ENCODE measurements at regions not wholly inside any gene's neighbourhood (a gene's known extent, or its start where the extent isn't known, plus 50 kb on each side); places are given as distances from the start of the nearest gene placed in this dataset.
"Not testable (repeated sequence)": the region's sequence is repeated elsewhere in the genome, so short reads cannot be mapped to it uniquely, and the experiment has no call there.

DNA sequence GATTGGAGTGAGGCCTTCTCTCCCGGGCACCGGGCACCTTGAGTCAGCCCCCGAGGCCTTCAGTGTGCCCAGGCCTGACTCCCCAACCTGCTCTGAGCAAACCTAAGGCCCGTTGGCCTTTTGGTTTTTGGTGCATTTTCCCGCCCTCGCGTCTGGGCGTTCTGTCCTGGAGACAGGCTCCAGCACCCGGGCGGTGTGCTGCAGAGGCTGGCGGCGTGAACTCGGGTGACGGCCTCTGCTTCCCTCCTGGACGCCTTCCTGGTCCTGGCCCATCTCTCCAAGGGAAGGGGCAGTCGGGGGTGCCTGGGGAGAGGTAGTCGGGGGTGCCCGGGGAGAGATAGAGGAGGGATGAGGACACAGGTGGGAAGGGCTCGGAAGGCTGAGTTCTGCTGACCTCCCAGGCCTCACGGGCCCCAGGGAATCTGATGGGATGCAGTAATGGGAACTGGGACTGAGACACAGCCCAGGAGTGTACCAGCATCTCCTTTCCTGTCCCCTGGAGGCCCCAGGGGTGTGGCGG lies 1326.4 kb downstream of the BRD1 start:
- H3K36me3 ChIP-seq (ENCODE audit: insufficient read depth, low read depth, low read length), result no peaks in the 10 kb centered on the region
- no peak overlapping the region for H3K4me3 ChIP-seq (ENCODE audit: low read length)
- H3K4me1 ChIP-seq (ENCODE audit: insufficient read depth, low read length), result peaks cover 4% of the 10 kb centered on the region; the same call in 1 of the 2 replicates
- H3K9ac ChIP-seq (ENCODE audit: low read depth, low read length), result no peak overlapping the region
- H3K27me3 ChIP-seq (ENCODE audit: insufficient read depth, low read length), result no peaks in the 10 kb centered on the region
- H3K27ac ChIP-seq (ENCODE audit: low read length), result no peak overlapping the region
- no peaks in the 10 kb centered on the region for H3K9me3 ChIP-seq (ENCODE audit: insufficient read depth, low read depth, low read length)

DNA sequence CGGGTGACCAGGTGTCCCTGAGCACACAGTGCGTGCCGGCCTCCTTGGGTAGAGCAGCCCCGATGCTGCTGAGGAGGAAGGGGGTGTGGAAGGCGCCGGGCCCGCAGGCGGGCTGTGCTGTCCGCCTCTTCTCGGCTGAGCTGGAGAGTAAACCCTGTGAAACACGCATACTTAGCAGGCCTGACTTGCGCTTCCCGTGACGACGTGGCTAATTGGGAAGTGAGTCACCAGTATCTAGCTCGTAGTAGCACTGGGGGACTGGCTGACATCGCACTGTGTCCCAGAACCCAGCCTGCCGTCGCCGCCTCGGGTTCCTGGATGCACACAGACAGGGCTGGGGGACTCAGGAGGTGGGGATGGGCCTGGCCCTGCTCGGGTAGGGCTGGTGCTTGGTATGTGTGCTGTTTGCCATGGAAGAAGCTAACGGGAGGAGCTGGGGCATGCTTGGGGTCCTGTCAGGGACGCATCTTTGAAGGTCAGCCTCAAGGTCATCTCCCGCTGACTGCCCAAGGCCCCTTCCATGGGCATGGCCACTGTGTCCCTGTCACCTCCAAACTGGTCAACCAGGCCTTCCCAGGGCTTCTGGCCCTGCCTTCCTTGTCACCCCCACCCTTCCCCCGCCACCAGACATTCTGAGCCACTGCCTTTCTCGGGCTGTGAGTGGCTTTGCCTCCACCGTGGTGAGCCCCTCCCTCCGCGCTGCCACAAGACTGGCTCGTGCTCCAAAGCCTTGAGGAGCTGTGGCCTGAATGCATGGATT lies 1327.0 kb downstream of the BRD1 start:
- Histone ChIP-seq H3K27me3 (ENCODE audit: insufficient read depth, low read length) (no peaks in the 10 kb centered on the region), H3K9me3 (ENCODE audit: insufficient read depth, low read depth, low read length) (no peaks in the 10 kb centered on the region), H3K36me3 (ENCODE audit: insufficient read depth, low read depth, low read length) (no peaks in the 10 kb centered on the region), H3K4me3 (ENCODE audit: low read length) (no peak overlapping the region), H3K4me1 (ENCODE audit: insufficient read depth, low read length) (peaks cover 4% of the 10 kb centered on the region; the same call in 1 of the 2 replicates), H3K9ac (ENCODE audit: low read depth, low read length) (no peak overlapping the region), H3K27ac (ENCODE audit: low read length) (no peak overlapping the region)

DNA sequence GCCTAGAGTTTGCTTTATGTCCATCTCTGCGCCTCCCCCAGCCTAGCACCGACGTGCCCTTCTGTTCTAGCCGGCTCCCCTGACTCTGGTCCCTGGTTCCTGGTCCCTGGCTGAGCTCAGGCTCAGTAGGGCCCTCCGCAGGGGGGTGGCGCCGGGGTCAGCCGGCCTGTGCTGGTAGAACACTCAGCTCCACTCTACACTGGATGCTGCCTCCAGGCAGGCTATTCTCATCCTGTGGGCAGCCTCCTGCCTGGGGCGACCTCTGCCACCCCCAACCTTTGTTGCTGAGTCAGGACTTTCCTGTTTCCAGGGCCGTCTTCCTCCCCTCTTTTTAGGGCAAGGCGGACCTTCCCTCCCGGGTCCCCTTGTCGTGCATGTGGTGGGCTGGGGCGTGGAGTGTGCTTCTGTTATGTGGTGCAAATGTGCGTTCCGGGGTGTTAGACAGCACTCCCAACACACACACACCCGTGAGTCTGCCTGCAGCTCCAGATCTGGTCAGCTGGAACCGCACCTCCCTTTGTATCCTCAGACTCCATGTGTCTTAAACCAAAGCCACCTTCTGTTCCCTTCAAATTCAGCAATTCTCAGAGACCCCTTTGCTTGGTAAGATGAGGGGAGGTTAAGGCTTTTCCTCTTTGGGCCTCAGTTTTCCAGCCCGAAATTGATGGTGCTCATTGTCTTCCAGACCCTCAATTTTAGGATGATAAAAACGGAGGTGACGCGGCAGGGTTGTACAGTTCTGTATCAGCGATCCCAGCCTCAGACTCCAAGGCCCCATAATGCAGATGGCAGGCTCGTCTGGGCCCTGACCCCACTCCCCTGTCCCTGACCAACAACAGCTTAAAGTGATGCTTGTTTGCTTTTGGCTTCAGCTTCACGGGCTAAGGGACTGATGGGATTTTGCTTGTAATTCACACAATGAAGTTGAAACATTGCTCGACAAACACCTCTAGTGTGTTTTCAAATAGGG lies 1327.9 kb downstream of the BRD1 start:
- H3K27me3 ChIP-seq (ENCODE audit: insufficient read depth, low read length), result no peaks in the 10 kb centered on the region
- no peak overlapping the region for H3K9ac ChIP-seq (ENCODE audit: low read depth, low read length)
- peaks cover 4% of the 10 kb centered on the region; the same call in 1 of the 2 replicates for H3K4me1 ChIP-seq (ENCODE audit: insufficient read depth, low read length)
- H3K36me3 ChIP-seq (ENCODE audit: insufficient read depth, low read depth, low read length), result no peaks in the 10 kb centered on the region
- no peak overlapping the region for H3K27ac ChIP-seq (ENCODE audit: low read length)
- H3K9me3 ChIP-seq (ENCODE audit: insufficient read depth, low read depth, low read length), result no peaks in the 10 kb centered on the region
- no peak overlapping the region for H3K4me3 ChIP-seq (ENCODE audit: low read length)

DNA sequence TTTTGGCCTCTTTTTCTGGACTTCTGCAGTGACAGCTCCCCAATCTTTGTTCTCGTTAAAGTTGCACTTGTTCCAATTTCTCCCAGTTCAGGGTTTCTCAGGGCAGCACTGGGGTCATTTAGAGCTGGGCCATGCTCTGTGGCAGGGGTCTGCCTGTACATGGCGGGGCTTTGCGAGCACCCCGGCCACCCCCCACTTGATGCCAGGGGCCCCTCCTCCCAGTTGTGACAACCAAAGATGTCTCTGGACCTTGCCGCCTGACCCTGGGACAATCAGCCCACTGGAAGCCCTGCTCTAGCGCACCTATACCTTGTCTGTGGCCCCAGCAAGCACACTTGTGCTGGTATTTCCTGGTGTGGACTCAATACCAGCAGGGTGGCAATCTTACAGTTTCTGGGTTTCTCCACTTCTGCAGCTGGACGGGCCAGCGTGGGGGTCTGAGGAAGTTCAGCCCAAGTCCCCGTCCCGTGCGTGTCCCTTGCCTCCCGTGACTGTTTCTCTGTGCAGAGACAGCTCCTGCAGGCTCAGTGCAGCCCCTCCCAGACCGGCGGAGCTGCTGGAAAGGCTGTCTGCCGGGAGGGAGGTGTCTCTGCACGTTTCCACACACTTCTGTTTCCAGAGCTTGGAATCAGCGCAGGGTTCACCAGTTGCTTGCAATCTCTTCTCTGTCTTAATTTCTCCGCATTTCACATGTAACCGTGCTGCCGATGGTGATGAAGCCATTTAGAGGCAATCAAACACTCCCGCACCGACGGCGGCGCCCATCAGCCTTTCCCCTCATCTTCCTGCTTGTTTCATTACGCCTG lies 1328.9 kb downstream of the BRD1 start:
- Histone ChIP-seq H3K9me3 (ENCODE audit: insufficient read depth, low read depth, low read length) (no peaks in the 10 kb centered on the region), H3K27me3 (ENCODE audit: insufficient read depth, low read length) (no peaks in the 10 kb centered on the region), H3K27ac (ENCODE audit: low read length) (no peak overlapping the region), H3K9ac (ENCODE audit: low read depth, low read length) (no peak overlapping the region), H3K4me3 (ENCODE audit: low read length) (no peak overlapping the region), H3K36me3 (ENCODE audit: insufficient read depth, low read depth, low read length) (no peaks in the 10 kb centered on the region), H3K4me1 (ENCODE audit: insufficient read depth, low read length) (peaks cover 4% of the 10 kb centered on the region; the same call in 1 of the 2 replicates)

DNA sequence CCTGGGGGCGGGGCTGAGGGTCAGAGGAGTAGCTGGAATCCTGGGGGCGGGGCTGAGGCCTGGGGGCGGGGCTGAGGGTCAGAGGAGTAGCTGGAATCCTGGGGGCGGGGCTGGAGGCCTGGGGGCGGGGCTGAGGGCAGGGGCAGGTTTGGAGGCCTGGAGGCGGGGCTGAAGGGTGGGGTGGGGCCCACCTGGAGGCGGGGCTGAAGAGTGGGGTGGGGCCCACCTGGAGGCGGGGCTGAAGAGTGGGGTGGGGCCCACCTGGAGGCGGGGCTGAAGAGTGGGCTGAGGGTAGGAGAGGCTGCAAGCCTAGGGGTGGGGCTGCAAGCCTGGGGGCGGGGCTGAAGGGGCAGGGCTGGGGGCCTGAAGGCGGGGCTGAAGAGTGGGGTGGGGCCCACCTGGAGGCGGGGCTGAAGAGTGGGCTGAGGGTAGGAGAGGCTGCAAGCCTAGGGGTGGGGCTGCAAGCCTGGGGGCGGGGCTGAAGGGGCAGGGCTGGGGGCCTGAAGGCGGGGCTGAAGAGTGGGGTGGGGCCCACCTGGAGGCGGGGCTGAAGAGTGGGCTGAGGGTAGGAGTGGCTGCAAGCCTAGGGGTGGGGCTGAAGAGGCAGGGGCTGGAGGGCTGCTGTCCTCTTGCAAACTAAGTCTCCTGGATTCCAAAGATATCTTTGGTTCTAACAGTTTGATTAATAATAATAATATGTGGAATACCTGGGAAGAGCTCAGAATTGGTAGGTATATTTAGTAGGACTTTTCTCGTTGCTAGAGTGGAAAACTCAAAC lies 1329.7 kb downstream of the BRD1 start:
- H3K9me3 ChIP-seq (ENCODE audit: insufficient read depth, low read depth, low read length); H3K36me3 ChIP-seq (ENCODE audit: insufficient read depth, low read depth, low read length): not testable (repeated sequence)

DNA sequence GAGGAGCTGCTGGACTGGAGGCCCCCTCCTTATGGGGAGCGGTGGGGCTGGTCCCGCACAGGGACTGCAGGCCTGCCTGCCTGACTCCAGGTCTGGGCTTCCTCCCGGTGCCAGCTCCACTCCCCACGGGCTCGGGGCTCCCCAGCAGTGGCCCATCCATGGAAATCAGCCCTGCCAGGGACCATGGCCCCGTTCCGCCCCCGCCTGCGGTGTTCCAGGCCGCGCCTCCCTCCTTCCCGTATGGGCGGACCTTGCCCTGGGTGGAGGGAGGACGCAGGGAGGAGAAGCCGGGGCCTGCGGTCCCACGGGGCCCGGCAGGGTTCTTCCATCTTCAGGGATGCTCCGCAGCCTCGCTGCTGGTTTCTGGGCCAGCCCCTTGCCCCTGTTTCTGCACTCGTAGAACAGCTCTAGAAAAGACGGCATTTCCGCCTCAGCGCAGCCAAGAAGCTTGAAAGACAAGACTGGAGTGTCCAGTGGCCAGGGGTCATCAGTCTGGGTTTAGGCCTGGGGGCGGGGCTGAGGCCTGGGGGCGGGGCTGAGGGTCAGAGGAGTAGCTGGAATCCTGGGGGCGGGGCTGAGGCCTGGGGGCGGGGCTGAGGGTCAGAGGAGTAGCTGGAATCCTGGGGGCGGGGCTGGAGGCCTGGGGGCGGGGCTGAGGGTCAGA lies 1330.6 kb downstream of the BRD1 start:
- no peak overlapping the region for H3K9ac ChIP-seq (ENCODE audit: low read depth, low read length)
- H3K4me1 ChIP-seq (ENCODE audit: insufficient read depth, low read length), result peaks cover 5% of the 10 kb centered on the region
- H3K27ac ChIP-seq (ENCODE audit: low read length), result no peak overlapping the region
- H3K36me3 ChIP-seq (ENCODE audit: insufficient read depth, low read depth, low read length), result no peaks in the 10 kb centered on the region
- H3K27me3 ChIP-seq (ENCODE audit: insufficient read depth, low read length), result peaks cover 2% of the 10 kb centered on the region; the same call in 1 of the 2 replicates
- H3K9me3 ChIP-seq (ENCODE audit: insufficient read depth, low read depth, low read length), result no peaks in the 10 kb centered on the region
- no peak overlapping the region for H3K4me3 ChIP-seq (ENCODE audit: low read length)

More for the DNA sequence above, 1329.7 kb downstream of the BRD1 start:
- H3K9ac ChIP-seq (ENCODE audit: low read depth, low read length); H3K27me3 ChIP-seq (ENCODE audit: insufficient read depth, low read length); H3K27ac ChIP-seq (ENCODE audit: low read length); H3K4me3 ChIP-seq (ENCODE audit: low read length); H3K4me1 ChIP-seq (ENCODE audit: insufficient read depth, low read length): not testable (repeated sequence)

DNA sequence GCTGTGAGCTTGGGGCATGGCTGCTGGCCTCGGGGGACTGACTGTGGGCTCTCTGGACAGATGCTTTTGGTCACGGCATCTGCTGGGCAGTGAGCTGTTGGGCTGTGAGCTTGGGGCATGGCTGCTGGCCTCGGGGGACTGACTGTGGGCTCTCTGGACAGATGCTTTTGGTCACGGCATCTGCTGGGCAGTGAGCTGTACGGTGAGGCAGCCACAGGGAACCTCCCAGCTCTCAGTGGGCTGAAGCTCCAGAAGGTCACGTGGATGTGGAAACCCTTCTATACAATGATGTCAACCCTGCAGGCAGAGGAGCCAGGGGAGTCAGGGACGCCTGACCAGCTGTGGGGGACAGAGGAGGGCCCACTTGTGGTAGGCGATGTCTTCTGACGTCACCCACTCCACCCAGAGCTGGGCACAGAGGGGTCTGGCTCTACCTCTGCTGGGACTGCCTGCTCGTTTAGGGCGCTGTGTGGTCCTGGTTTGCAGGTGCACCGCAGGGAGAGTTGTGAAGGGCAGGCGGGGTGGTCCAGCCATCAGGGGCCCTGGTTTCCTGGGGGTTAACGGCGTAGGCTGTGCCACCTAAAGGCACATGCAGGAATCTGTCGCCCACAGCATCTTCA lies 1331.3 kb downstream of the BRD1 start:
- Histone ChIP-seq H3K9ac (ENCODE audit: low read depth, low read length) (no peak overlapping the region), H3K4me1 (ENCODE audit: insufficient read depth, low read length) (peaks cover 7% of the 10 kb centered on the region), H3K27me3 (ENCODE audit: insufficient read depth, low read length) (peaks cover 9% of the 10 kb centered on the region), H3K9me3 (ENCODE audit: insufficient read depth, low read depth, low read length) (no peaks in the 10 kb centered on the region), H3K4me3 (ENCODE audit: low read length) (no peak overlapping the region), H3K36me3 (ENCODE audit: insufficient read depth, low read depth, low read length) (no peaks in the 10 kb centered on the region), H3K27ac (ENCODE audit: low read length) (no peak overlapping the region)

DNA sequence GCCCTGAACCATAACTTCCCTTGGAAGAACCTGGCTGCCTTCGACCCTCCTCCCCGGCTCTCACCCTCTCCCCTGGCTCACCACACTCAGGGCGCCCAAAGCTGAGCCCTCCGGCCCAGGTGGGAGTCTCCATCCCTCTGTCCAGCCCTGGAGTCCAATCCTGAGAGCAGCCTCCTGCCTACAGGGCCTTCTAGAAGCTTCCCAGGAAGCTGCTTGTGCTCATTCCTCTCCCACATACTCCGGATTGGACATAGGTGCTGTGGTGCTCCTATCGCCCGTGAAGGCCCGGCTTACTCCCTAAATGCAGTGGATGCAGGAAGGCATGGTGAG lies 1332.0 kb downstream of the BRD1 start:
- Histone ChIP-seq H3K27ac (ENCODE audit: low read length) (no peak overlapping the region), H3K4me1 (ENCODE audit: insufficient read depth, low read length) (peaks cover 7% of the 10 kb centered on the region), H3K36me3 (ENCODE audit: insufficient read depth, low read depth, low read length) (no peaks in the 10 kb centered on the region), H3K27me3 (ENCODE audit: insufficient read depth, low read length) (peaks cover 16% of the 10 kb centered on the region), H3K9me3 (ENCODE audit: insufficient read depth, low read depth, low read length) (no peaks in the 10 kb centered on the region), H3K4me3 (ENCODE audit: low read length) (no peak overlapping the region), H3K9ac (ENCODE audit: low read depth, low read length) (no peak overlapping the region)

DNA sequence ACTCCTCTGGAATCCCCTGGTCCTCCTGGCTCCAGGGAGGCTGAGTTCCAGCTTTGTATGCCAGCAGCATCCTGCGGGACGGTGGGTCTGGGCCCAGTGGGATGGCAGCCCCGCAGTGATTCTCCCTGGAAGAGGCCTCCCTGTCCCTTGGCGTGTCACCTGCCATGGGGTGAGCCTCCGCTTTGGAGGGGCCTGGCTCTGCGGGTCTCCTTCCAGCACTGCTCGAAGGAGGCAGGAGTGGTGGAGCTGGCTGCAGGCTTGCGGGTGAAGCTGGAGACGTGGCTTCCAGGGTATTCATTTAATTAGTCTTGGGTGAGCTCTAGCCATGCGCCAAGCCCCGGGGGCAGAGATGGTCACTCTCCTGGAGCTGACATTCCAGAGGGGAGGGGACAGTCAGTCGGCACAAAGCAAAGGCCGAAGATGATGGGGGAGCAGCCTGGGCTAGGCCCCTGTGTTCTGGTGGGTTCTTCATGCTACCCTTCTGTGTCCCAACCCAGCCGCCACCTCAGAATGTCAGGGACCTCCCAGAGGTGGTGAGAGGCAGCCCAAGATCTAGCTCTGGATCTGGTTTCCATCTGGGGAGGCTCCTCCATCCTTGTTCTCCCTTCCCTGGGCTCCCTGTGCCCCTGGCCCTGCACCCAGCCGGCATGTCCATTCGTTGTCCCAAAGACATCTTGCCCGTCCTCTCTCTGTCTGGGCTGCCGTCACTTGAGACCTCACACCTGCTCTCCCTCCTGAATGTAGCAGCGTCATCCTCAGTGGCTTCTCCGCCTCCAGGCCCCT lies 1332.5 kb downstream of the BRD1 start:
- no peak overlapping the region for H3K4me3 ChIP-seq (ENCODE audit: low read length)
- peaks cover 5% of the 10 kb centered on the region for H3K4me1 ChIP-seq (ENCODE audit: insufficient read depth, low read length)
- no peaks in the 10 kb centered on the region for H3K9me3 ChIP-seq (ENCODE audit: insufficient read depth, low read depth, low read length)
- peaks cover 21% of the 10 kb centered on the region for H3K27me3 ChIP-seq (ENCODE audit: insufficient read depth, low read length)
- H3K36me3 ChIP-seq (ENCODE audit: insufficient read depth, low read depth, low read length), result no peaks in the 10 kb centered on the region
- no peak overlapping the region for H3K27ac ChIP-seq (ENCODE audit: low read length)
- no peak overlapping the region for H3K9ac ChIP-seq (ENCODE audit: low read depth, low read length)

All from iPS-20b (cell line).